HG03457 (cell line): ENCODE measurements at regions not wholly inside any gene's neighbourhood (a gene's known extent, or its start where the extent isn't known, plus 50 kb on each side); places are given as distances from the start of the nearest gene placed in this dataset.

Source experiments
- ATAC-seq: cut with Tn5 transposase; IDR thresholded peaks from one replicate; pipeline ENCODE4 v1.9.1; 2021; ENCODE audit warnings: moderate number of reproducible peaks; ENCODE audit not compliant: unreplicated experiment

DNA sequence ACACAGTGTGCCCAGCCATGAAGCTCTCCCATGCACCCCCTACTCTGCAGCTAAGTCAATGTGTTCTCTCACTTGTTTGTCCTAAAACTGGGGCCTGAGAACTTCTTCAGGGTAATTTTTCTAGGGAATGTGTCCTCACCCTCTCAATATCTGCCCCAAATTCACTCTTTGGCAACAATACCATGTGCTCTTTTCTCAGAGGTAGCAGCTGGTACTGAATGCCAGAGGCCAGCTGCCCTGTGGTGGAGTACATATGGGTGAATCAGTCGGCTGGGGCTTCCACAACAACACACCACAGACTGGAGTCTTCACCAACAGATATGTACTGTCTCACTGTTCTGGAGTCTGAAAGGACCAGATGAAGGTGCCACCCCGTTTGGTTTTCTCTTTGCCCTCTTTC, 97.7 kb upstream of the TOP3B start:
- ATAC-seq: no peak

DNA sequence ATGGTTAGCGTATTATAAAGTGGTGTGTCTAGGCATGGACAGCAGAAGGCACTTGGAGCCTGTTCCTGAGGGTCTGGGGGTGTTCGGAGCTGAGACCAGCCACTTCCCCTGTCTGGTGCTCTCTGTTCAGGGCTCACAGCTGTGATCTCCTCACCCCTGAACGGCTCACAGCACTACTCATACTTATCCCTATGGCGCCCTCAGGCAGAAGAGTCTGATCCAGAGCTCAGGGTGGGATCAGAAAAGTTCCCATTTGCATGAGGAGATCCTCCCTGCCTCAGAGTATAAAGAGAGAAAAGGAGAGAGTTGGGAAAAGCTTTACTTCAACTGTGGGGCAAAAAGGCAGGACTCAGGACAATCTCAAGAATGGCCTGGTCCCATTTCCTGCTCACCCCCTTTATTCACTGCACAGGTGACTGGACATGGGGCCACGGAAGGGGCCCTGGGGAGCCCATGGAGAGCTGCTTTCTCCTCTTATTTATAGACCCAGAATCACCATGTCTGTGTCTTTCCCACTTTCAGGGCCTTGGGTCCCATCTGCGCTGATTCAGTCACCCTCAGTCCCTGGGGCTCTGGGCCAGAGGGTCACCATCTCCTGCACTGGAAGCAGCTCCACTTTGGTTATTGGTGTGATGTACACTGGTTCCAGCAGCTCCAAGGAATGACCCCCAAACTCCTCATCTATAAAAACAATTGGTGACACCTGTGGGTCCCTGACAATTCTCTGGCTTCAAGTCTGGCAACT, 97.0 kb upstream of the TOP3B start:
- ATAC-seq: no peak

DNA sequence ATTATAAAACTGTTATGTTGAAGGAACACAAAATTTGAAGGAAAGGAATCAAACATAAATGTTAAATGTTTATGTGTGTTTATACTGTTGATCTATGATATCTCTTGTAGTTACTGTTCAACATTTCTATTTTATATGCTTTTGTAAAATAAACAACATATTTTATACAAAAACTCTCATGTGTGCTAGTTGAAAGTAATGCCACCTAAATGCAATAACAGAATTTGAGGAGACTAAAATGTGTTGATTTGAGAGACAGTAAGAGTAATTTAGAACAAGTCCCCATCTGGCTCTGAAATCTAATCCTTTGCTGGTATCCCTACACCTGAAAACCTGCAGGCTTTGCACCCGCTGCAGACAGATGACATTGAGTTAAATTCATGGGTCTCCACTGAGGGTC, 95.7 kb upstream of the TOP3B start:
- ATAC-seq: no peak

DNA sequence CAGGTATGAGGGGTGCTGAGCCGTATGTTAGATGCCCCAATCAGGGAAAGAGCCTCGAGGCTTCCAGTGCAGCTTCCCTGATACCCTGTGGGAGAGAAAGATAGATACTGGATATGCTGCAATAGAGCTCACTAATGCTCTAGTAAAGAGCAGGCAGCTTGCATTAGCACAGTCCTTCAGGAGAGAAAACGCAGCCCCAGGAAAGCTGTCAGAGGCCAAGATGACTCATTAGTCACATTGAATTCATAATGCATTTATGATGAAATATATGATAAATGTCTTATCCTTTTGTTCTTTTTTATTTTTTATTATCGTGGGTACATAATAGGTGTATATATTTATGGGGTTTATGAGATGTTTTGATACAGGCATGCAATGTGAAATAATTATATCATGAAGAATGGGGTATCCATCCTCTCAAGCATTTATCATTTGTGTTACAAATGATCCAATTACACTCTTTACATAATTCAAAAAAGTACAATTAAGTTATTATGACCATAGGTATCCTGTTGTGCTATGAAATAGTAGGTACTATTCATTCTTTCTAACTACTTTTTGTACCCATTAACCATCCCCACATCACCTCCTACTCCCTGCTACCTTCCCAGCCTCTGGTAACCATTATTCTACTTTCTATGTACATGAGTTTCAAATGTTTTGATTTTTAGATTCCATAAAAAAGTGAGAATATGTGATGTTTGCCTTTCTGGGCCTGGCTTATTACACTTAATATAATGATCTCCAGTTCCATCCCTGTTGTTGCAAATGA, 94.5 kb upstream of the TOP3B start:
- ATAC-seq: no peak

DNA sequence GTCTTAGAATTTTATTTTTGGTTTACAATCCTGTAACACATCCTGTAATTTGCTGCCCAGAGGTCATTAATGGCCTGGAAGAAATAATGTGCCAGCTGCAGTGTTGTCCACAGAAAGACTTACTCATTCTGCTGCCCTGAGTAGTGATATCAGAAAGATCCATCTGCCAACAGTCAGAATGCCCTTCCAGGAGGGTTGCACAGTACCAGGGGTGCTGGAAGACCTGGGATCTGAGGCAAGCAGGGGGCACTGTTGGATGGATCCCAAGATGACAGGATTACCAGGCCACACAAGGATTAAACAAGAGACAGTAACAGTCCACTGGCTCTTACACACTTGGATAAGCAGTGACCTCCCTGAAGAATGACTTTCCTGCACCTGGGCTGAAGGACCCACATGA, 93.8 kb upstream of the TOP3B start:
- ATAC-seq: no peak

DNA sequence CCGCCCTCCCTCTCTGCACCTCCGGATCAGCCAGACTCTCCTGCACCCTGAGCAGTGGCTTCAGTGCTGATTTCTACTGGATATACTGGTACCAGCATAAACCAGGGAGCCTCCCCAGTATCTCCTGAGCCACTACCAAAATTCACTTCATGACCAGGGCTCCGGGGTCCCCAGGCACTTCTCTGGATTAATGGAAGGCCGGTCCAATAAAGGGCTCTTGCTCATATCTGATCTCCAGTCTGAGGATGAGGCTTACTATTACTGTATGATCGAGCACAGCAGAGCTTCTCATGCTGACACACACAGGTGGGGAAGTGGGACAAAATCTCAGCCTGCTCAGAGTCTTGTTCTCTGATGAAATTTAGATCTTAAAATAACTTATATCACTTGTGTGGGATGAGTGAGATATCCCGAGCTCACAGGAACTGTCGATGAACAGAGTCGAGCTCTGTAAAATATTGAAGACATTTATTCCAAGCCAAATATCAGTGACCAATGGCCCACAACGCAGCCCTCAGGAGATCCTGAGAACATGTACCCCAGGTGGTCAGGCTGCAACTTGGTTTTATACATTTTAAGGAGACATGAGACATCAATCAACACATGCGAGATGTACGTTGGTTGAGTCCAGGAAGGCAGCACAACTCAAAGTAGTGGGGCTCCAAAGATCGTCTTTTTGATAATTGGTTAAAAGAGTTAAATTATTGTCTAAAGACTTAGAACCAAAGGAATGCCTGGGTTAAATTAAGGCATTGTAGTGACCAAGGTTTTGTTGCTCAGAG, 93.0 kb upstream of the TOP3B start:
- ATAC-seq: no peak

DNA sequence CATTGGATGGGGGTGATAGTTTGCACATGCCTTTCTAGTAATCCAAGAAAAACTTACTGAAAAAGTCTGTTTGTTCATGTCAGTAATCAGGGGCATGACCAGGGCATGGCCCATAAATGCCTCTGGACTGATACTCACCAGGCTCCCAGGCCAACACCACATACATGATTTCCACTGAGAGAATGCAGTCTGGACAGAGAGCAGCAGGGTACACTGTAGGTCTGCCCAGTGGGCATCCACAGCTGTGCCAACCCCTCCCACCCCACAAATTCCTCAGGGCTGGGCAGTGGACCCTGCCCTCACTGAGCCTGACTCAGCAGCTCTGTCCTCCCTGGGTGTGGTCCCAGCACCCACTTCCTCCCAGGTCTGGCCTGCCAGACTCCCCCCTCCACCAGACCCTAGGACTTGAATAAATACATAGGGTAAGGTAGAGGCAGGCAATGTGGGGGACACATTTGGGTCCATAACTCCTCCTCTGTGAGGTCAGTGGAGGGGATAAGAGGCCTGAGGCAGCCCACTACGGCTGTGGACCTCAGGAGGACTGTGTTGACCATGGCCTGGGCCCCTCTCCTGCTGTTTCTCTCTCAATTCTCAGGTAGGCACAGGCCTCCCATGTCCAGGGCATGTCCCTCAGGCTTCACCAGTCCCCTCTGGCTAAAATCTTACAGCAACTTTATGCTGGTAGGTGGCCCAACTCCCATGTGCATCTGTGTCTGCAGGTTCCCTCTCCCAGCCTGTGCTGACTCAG, 92.2 kb upstream of the TOP3B start:
- ATAC-seq: no peak

DNA sequence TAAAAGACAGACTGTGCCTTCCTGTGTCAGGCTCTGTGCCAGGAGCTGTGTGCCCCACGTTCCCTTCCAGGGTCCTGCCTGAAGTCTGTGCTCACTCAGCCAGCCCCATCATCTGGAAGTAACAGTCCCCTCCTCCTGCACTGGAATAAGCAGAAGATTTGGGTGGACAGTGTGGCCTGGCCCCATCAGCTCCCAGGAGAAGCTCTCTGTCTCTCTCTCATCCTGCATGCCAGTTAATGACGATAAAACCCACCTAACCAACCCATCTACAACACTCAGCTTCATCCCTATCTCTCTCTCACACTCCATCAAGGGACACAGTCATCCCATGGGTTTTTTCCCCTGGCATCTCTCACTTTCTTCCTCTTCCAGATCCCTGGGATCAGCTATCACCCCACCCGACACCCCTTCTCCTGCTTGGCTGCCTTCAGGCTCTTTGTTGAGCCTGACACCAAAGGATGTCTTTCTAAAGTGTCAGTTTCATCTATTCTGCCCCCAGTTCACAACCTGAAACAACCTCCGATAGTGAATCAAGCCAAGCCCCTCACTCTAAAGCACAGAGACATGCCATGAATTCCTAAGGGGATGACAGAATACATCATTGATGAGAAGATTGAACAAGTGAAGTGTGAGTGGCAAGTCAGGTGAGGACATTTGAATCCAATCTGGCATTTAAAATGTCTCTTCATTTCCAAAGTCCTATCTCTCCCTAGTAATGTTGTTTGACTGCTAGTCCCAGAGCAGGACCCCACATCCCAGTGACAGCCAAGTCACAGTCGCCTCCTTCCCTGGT, 91.4 kb upstream of the TOP3B start:
- ATAC-seq: no peak

DNA sequence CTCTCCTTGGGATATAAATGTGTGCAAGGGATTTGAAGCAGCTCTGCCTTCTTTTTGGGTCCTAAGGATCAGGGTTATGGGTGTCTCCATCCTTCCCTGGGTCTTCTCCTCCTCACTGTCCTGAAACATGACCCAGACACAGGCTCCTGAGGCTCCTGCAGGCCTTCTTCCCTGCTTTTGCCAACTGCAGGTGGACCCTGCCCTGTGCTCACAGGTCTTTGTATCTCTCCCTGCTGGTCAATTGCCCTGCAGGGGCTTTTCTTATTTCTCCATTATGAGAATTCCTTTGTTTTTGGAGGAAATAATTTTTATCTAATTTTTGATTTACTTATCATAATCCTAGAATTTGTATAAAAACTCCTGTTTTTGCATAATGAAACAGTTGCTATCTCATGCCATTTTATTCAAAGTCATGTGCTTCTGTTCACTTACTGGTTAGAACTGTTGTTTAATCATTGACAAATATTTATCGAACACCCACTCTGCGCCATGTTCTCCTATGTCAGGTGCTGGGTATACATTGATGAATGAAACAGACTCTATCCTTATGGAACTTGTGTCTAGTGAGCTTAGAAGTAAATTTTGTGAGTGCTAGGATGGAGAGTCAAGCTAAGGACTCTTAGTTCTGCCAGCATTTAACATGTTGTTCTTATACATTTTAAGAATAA, 89.7 kb upstream of the TOP3B start:
- no peak for ATAC-seq

DNA sequence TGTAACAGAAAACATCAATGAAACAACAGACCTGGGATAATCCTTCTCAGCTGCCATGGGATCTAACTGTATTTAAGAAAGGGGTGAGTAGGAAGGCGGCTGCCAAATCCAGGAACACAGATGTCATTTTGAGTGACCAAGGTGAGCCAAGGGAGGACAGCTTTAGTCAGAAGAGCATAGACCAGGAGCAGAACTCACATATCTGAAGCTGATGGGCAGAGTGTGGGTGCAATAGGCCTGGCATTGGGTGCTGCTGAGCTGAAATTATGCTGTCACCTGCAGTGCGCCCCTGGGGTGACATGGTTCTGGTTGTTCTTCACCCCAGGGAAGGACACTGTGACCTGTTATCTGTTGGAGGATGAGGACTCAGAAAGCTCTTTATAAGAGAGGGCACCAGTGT, 88.9 kb upstream of the TOP3B start:
- ATAC-seq: no peak

DNA sequence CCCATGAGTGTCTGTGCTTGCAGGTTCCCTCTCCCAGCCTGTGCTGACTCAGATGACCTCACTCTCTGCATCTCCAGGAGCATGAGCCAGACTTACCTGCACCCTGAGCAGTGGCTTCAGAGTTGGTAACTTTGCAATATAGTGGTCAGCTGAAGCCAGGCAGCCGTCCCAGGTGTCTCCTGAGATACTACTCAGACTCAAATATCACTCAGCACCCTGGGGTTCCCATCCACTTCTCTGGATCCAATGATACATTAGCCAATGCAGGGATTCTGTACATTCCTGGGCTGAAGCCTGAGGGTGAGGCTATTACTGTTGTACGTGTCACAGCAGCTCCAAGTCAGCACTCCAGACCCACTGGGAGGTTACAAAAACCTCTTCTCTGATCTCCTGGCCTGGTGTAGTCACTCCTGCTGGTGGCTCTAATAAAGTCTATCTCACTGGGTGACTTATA, 87.8 kb upstream of the TOP3B start:
- ATAC-seq: no peak

DNA sequence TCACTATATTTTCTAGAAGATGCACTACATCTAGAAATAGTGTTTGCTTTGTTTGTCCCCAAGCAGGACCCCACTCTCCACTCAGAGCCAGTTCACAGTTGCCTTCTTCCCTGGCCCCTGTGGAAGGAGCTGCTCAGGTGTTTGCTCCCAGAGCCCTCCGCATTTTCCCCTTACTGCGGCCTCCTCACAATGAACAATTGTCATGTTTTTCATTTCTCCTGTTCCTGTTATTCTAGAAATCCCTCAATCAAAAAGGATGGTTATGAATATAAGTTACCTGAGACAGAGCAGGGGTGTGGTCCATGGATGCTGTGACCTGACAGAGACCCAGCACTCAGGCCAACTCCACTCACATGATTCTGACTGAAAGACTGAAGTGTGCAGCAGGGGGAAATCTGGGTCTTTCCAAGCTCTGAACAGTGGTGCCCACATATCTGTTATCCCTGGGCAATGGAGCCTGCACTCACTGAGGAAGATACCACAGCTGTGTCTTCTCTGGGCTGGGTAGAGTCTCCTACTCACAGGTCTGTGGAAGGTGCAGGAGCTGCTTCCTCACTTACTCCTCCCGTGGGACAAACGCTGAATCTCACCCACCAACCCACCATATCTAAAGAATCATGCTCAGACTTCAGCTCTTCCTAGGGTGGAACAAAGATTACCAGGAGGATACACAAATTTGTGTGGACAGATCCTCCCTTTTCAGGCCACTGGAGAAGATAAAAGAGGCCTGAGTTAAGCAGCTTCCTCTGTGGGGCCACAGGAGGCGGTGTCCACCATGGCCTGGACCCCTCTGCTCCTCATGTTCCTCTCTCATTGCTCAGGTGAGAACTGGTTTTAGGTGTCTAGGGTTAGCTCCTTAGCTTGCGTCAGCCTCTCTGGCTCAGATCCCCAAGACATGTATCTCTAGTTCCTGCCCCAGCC, 87.1 kb upstream of the TOP3B start:
- ATAC-seq: no peak

DNA sequence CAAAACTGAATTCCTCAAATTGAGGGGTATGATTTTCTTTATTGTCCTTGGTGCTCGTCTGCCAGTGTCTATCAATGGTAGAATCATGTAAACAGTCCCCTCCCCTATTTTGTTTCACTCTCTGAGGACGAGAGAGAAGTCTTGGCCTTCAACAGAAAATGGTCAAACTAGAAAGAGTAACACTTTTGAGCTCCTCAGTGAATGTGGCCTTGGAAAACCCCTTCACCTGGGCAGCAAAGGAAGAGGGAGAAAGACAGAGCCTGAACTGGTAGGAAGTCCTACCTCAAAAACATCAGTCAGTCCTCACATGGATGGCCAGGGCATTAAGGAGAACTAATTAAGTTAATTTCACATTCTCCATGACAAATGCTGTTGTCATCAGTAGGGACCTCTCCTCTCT, 86.1 kb upstream of the TOP3B start:
- ATAC-seq: no peak

DNA sequence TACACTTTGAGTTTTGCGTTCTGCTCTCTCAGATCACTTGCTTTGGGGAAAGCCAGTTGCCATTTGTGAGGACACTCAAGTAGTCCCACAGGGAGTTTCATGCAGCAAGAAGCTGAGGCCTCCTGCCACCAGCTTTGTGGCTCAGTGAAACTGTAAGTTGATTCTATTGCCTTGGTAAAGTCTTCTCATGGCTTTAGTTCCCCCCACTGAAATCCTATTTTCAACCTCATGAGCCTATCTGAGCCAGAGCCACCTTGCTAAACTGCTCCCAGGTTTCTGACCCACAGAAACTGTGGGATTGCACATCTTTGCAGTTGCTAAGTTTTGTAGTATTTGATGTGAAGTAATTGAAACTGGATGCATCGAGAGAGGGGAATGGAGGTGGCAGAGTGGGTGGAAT, 85.4 kb upstream of the TOP3B start:
- ATAC-seq: no peak

DNA sequence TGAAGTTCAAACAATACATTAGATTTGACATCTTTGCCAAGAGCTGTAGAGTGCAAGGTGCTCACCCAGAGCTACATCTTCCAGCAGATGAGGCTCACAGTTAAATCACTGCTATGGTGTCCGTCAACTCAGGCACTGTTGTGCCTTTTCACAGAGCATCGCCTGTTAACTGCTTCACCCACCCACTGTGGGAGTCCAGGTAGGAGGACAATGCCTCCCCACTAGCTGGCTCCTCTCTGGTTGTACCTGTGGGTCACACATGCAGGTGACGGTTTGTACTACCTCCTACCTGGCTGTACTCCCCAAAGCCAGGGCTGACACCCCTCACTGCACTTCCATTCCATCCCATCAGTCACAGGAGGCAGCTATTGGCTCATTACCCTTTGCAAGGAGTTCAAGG, 84.6 kb upstream of the TOP3B start:
- no peak for ATAC-seq

DNA sequence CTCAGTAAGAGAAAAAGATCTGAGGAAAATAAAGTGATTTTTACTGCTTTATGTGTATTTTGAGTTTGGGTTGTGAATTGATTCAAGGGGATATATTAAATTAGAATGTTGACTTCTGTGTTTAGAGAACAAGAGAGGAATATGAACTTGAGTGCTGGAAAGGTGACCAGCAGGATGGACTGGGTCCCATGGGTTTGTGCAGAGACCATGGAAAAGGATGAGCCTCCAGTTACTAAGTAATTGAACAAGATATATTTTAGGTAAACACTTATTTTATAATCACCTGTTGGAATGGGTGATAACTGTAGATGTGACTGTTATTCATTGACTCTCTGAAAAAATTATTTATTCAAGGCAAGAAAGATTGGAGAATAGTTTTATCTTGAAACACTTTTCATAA, 82.0 kb upstream of the TOP3B start:
- no peak for ATAC-seq

DNA sequence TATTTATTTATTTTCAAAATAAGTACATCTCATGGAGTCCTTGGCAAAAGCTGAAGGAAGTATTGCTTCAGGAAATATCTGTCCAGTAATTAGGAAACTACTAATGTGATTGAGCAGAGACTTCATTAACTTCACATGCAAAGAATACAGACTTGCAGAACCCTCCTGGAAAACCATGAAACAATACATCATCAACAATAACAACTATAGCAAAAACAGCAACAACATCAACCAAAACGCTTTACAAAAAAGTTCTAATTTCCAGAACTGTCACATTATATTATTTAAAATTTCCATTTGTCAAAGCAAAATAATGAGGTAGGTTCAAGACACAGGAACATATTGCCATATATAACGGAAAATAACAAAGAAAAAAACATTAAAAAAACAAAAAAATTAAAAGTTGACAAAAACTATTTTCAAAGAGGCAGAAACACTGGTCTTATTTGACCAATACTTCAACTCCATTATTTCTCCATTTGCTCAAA, 79.8 kb upstream of the TOP3B start:
- no peak for ATAC-seq
